Activated CD4-positive, alpha-beta T cell treated with anti-CD3 and anti-CD28 coated beads for 36 hours (primary cell): ENCODE measurements at regions not wholly inside any gene's neighbourhood (a gene's known extent, or its start where the extent isn't known, plus 50 kb on each side); places are given as distances from the start of the nearest gene placed in this dataset.

Source experiments
- ATAC-seq: fragments of 200-7000 bp; cut with Tn5 transposase; one replicate; pipeline ENCODE4 v1.10.0; 2021; ENCODE audit warnings: mild to moderate bottlenecking, moderate library complexity
- CTCF ChIA-PET: fragments of 350-600 bp; sonication (Branson Sonifier 250); formaldehyde crosslinking; loops from one replicate; lab custom pipeline; 2021; ENCODE audit warnings: antibody characterized with exemption; lab: Charles Lee
- POLR2A ChIA-PET: fragments of 350-600 bp; sonication (Branson Sonifier 250); formaldehyde crosslinking; loops from one replicate; lab custom pipeline; 2021; ENCODE audit warnings: antibody characterized with exemption, inconsistent platforms; lab: Charles Lee
- DNase-seq: peaks from one replicate; pipeline ENCODE4 v3.0.0-alpha.2; 2020
- H3K27ac Mint-ChIP-seq: one replicate; pipeline ENCODE4 v1.8.0; 2021; ENCODE audit warnings: mixed read lengths
- H3K27me3 Mint-ChIP-seq: one replicate; pipeline ENCODE4 v1.8.0; 2021; ENCODE audit warnings: mixed read lengths
- H3K36me3 Mint-ChIP-seq: one replicate; pipeline ENCODE4 v1.8.0; 2021; ENCODE audit warnings: low read depth, mixed read lengths
- H3K4me1 Mint-ChIP-seq: one replicate; pipeline ENCODE4 v1.8.0; 2021; ENCODE audit warnings: mixed read lengths
- H3K4me3 Mint-ChIP-seq: one replicate; pipeline ENCODE4 v1.8.0; 2021; ENCODE audit warnings: mild to moderate bottlenecking, moderate library complexity, mixed read lengths
- H3K9me3 Mint-ChIP-seq: one replicate; pipeline ENCODE4 v1.8.0; 2021; ENCODE audit warnings: low read depth, mixed read lengths
- intact Hi-C, 2 experiments: fragments of 100-400 bp; cut with DNase I in 1 of 2; cut with micrococcal nuclease in 1 of 2; formaldehyde crosslinking; loops; one replicate each; pipeline versions ENCODE4 v1.14.2 to v1.15.1; 2022 to 2024; cut with DNase I, micrococcal nuclease

GRCh38 chr20:11368965-11369711 is 548.6 kb upstream of the BTBD3 start:
- POLR2A ChIA-PET = no interaction called here
- CTCF ChIA-PET = no interaction called here
- H3K4me1 Mint-ChIP-seq = no peaks in the 10 kb centered on the region

DNA sequence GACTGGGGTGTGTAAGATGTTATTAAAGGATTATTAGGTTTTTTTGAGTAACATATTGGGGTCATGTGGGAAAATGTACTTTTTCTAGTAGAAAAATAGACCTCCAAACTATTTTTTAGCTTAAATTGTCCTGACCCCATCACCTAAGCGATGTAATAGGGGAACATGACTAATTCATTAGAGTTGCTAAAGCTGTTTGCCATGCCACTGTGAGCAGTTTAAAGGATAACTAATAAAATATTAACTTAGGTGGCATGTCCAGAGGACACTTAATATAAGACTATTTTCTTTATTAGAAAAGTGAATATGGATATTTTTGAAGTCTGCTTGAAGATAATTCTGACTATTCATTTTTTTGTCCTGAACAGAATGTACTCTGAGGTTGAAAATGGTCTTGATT is 545.9 kb upstream of the BTBD3 start:
- no peak for DNase-seq
- Mint-ChIP-seq H3K9me3 (peaks cover 3% of the 10 kb centered on the region), H3K27ac (no peak overlapping the region), H3K4me3 (no peak overlapping the region), H3K36me3 (no peaks in the 10 kb centered on the region), H3K4me1 (no peaks in the 10 kb centered on the region), H3K27me3 (no peaks in the 10 kb centered on the region)
- intact Hi-C loops = no loop called here
- no peak for ATAC-seq
- ChIA-PET CTCF (no interaction called here), POLR2A (no interaction called here)

More at GRCh38 chr20:11368965-11369711, 548.6 kb upstream of the BTBD3 start:
- Mint-ChIP-seq H3K9me3 (peaks cover 3% of the 10 kb centered on the region), H3K27me3 (no peaks in the 10 kb centered on the region), H3K27ac (no peak overlapping the region), H3K4me3 (no peak overlapping the region), H3K36me3 (no peaks in the 10 kb centered on the region)
- intact Hi-C loops = no loop called here
- ATAC-seq = no peak
- DNase-seq = no peak

- no peak for ATAC-seq
- CTCF ChIA-PET = no interaction called here
- no peak overlapping the region for H3K27ac Mint-ChIP-seq
- no peaks in the 10 kb centered on the region for H3K4me1 Mint-ChIP-seq
- H3K27me3 Mint-ChIP-seq = no peaks in the 10 kb centered on the region
- H3K9me3 Mint-ChIP-seq = peaks cover 3% of the 10 kb centered on the region
- intact Hi-C loops = no loop called here
- H3K36me3 Mint-ChIP-seq = no peaks in the 10 kb centered on the region
- H3K4me3 Mint-ChIP-seq = no peak overlapping the region
- POLR2A ChIA-PET = no interaction called here
- DNase-seq = no peak
These were observed 544.6 kb upstream of the BTBD3 start for GRCh38 chr20:11372876-11373790.

DNA sequence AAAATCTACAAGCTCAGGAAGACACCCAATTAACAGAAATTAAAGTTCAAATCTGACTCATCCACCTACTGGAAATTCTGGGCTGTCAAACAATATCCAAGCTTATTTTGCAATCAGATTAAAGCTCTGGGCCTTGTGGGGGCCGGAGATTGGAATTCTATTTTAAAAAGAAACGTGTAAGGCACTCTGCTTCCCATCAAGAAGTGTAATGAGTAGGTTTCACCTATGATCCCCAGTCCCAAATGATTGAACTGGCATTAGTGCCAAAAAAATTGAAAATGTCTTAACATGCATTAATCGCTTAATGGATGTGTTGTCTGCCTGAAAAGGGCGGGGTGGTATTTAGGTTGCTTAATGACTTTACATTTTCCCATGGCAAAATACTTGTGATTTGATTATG is 542.4 kb upstream of the BTBD3 start:
- Mint-ChIP-seq H3K9me3 (peaks cover 1% of the 10 kb centered on the region), H3K4me3 (no peak overlapping the region), H3K27ac (no peak overlapping the region), H3K27me3 (no peaks in the 10 kb centered on the region), H3K4me1 (no peaks in the 10 kb centered on the region), H3K36me3 (no peaks in the 10 kb centered on the region)
- DNase-seq (no peak), ATAC-seq (no peak)
- ChIA-PET POLR2A (no interaction called here), CTCF (no interaction called here)
- intact Hi-C loops = no loop called here

DNA sequence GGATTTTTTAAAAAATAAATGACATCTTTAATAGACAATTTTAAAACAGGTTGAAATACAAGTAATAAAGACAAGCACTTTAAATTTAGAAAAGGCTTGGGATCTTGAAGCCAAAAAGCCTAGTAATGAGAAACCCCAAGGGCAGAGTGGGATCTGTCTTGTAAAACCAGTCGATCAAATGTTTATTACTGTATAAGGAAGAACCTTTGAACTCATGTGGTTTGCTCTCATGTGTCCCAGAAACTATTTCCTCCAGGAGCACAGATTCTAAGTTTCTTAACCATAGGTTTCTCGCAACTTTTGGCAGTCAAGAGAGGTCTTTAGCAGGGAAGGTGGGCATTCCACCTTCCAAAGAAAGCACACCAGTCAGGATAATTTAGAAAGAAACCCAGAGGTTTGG is 541.7 kb upstream of the BTBD3 start:
- ChIA-PET CTCF (no interaction called here), POLR2A (no interaction called here)
- intact Hi-C loops = no loop called here
- DNase-seq (no peak), ATAC-seq (no peak)
- Mint-ChIP-seq H3K36me3 (no peaks in the 10 kb centered on the region), H3K4me3 (no peak overlapping the region), H3K4me1 (no peaks in the 10 kb centered on the region), H3K9me3 (peaks cover 5% of the 10 kb centered on the region), H3K27me3 (no peaks in the 10 kb centered on the region), H3K27ac (no peak overlapping the region)

GRCh38 chr20:11376420-11376819 is 541.3 kb upstream of the BTBD3 start:
- intact Hi-C loops = no loop called here
- H3K9me3 Mint-ChIP-seq = peaks cover 7% of the 10 kb centered on the region
- DNase-seq = no peak
- no peak overlapping the region for H3K4me3 Mint-ChIP-seq
- H3K27ac Mint-ChIP-seq = no peak overlapping the region
- no peaks in the 10 kb centered on the region for H3K36me3 Mint-ChIP-seq
- ATAC-seq = no peak
- no peaks in the 10 kb centered on the region for H3K4me1 Mint-ChIP-seq
- ChIA-PET CTCF (no interaction called here), POLR2A (no interaction called here)
- H3K27me3 Mint-ChIP-seq = no peaks in the 10 kb centered on the region

DNA sequence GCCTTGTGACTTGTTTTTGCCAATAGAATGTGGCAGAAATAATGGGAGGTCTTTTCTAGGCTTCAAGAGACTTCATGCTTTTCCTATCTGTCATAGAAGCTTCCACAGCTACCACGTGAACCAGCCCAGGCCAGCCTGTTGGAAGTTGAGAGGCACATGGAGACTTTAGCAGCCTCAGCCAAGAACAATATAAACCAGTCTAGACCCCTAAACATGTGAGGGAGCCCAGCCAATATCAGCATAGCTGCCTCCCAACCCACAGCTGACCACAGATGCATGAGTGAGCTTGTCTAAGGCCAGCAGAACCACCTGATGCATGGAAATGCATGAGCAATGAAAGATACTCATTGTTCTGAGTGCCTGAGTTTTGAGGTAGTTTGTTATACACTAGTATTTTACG is 540.7 kb upstream of the BTBD3 start:
- ChIA-PET CTCF (no interaction called here), POLR2A (no interaction called here)
- H3K27ac Mint-ChIP-seq = no peak overlapping the region
- no peak overlapping the region for H3K4me3 Mint-ChIP-seq
- DNase-seq (no peak), ATAC-seq (no peak)
- H3K9me3 Mint-ChIP-seq = peaks cover 12% of the 10 kb centered on the region
- no peaks in the 10 kb centered on the region for H3K27me3 Mint-ChIP-seq
- H3K36me3 Mint-ChIP-seq = no peaks in the 10 kb centered on the region
- no peaks in the 10 kb centered on the region for H3K4me1 Mint-ChIP-seq
- intact Hi-C loops = no loop called here

GRCh38 chr20:11377761-11378160 is 539.9 kb upstream of the BTBD3 start:
- Mint-ChIP-seq H3K27me3 (no peaks in the 10 kb centered on the region), H3K4me3 (no peak overlapping the region), H3K36me3 (no peaks in the 10 kb centered on the region), H3K4me1 (no peaks in the 10 kb centered on the region), H3K9me3 (peaks cover 18% of the 10 kb centered on the region), H3K27ac (no peak overlapping the region)
- ChIA-PET CTCF (no interaction called here), POLR2A (no interaction called here)
- intact Hi-C loops = no loop called here
- DNase-seq (no peak), ATAC-seq (no peak)

- POLR2A ChIA-PET = no interaction called here
- intact Hi-C loops = no loop called here
- CTCF ChIA-PET = no interaction called here
- no peak for ATAC-seq
- H3K4me1 Mint-ChIP-seq = no peaks in the 10 kb centered on the region
- no peak for DNase-seq
- H3K27ac Mint-ChIP-seq = no peak overlapping the region
- H3K4me3 Mint-ChIP-seq = no peak overlapping the region
- H3K36me3 Mint-ChIP-seq = no peaks in the 10 kb centered on the region
- no peaks in the 10 kb centered on the region for H3K27me3 Mint-ChIP-seq
- peaks cover 18% of the 10 kb centered on the region for H3K9me3 Mint-ChIP-seq
These were observed 539.4 kb upstream of the BTBD3 start for GRCh38 chr20:11378252-11378651.

GRCh38 chr20:11379257-11380011 is 538.3 kb upstream of the BTBD3 start:
- intact Hi-C loops = no loop called here
- no peak for ATAC-seq
- no peaks in the 10 kb centered on the region for H3K27me3 Mint-ChIP-seq
- no peak overlapping the region for H3K27ac Mint-ChIP-seq
- CTCF ChIA-PET = no interaction called here
- POLR2A ChIA-PET = no interaction called here
- H3K4me1 Mint-ChIP-seq = no peaks in the 10 kb centered on the region
- peaks cover 18% of the 10 kb centered on the region for H3K9me3 Mint-ChIP-seq
- DNase-seq = no peak
- no peak overlapping the region for H3K4me3 Mint-ChIP-seq
- no peaks in the 10 kb centered on the region for H3K36me3 Mint-ChIP-seq

DNA sequence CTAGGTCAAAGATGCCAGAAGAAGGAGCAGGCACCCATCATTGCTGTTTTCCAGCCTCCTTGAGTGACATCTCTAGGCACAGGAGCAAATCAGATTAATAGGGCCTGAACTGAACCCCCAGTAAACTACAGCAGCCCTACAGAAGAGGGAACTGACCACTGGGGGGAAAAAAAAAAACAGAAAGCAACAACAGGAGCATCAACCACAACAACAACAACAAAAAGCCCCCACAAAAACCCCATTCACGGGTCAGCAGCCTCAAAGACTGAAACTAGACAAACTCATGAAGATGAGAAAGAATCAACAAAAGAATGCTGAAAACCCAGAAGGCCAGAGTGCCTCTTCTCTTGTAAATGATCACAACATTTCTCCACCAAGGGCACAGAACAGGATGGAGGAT is 537.4 kb upstream of the BTBD3 start:
- no peak for DNase-seq
- Mint-ChIP-seq H3K36me3 (no peaks in the 10 kb centered on the region), H3K27ac (no peak overlapping the region), H3K4me1 (no peaks in the 10 kb centered on the region), H3K4me3 (no peak overlapping the region), H3K27me3 (no peaks in the 10 kb centered on the region), H3K9me3 (peaks cover 18% of the 10 kb centered on the region)
- ATAC-seq = no peak
- ChIA-PET POLR2A (no interaction called here), CTCF (no interaction called here)
- intact Hi-C loops = no loop called here
